GM12875 (cell line): ENCODE measurements at regions not wholly inside any gene's neighbourhood (a gene's known extent, or its start where the extent isn't known, plus 50 kb on each side); places are given as distances from the start of the nearest gene placed in this dataset.

Experiments
- H3K4me3 ChIP-seq: one replicate; pipeline ENCODE4 v1.5.1; 2011; ENCODE audit warnings: low read depth, low read length, control low read depth
- TF ChIP-seq, protein P1 (sequence below): IDR thresholded peaks from 2 replicates; pipeline ENCODE4 v1.5.1; 2011; ENCODE audit warnings: low read depth, mild to moderate bottlenecking, control low read depth, inconsistent platforms, low read length, moderate library complexity, borderline replicate concordance; ENCODE audit not compliant: insufficient read depth

GRCh38 chr14:55948399-55948798 lies 169.8 kb upstream of the PELI2 start:
- TF ChIP-seq, protein P1, sequence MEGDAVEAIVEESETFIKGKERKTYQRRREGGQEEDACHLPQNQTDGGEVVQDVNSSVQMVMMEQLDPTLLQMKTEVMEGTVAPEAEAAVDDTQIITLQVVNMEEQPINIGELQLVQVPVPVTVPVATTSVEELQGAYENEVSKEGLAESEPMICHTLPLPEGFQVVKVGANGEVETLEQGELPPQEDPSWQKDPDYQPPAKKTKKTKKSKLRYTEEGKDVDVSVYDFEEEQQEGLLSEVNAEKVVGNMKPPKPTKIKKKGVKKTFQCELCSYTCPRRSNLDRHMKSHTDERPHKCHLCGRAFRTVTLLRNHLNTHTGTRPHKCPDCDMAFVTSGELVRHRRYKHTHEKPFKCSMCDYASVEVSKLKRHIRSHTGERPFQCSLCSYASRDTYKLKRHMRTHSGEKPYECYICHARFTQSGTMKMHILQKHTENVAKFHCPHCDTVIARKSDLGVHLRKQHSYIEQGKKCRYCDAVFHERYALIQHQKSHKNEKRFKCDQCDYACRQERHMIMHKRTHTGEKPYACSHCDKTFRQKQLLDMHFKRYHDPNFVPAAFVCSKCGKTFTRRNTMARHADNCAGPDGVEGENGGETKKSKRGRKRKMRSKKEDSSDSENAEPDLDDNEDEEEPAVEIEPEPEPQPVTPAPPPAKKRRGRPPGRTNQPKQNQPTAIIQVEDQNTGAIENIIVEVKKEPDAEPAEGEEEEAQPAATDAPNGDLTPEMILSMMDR: no peak
- H3K4me3 ChIP-seq: no peak overlapping the region

DNA sequence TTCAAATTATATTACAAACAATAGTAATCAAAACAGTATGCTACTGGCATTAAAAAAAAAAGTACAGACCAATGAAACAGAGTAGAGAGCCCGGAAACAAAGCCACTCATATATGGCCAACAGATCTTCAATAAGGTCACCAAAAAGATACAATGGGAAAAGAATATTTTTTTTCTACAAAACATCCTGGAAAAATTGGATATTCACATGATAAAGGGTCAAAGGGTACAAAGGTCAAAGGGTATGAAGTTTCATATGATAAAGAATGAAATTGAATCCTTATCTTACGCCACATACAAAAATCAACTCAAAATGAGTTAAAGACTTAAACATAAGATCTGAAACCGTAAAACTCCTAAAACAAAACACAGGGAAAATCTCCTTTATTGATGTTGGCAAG lies 168.5 kb upstream of the PELI2 start:
- TF ChIP-seq, protein P1: no peak
- H3K4me3 ChIP-seq: no peak overlapping the region

DNA sequence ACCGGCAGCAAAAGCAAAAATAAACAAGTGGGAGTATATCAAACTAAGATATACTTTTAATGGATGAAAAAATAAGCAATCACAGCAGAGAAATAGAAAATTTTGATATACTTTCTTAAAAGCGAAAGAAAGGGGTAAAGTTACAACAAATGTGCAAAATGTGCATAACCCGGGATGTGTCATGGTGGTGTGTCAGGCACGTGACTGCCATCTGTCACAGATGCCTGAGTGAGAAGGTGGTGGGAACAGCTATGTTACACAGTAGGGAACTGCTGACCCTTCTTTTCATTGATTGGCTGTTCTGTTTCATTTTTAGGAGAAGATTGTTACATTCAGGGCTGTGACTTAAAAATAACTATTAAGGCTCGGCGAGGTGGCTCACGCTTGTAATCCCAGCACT lies 168.1 kb upstream of the PELI2 start:
- TF ChIP-seq, protein P1: no peak
- no peak overlapping the region for H3K4me3 ChIP-seq

DNA sequence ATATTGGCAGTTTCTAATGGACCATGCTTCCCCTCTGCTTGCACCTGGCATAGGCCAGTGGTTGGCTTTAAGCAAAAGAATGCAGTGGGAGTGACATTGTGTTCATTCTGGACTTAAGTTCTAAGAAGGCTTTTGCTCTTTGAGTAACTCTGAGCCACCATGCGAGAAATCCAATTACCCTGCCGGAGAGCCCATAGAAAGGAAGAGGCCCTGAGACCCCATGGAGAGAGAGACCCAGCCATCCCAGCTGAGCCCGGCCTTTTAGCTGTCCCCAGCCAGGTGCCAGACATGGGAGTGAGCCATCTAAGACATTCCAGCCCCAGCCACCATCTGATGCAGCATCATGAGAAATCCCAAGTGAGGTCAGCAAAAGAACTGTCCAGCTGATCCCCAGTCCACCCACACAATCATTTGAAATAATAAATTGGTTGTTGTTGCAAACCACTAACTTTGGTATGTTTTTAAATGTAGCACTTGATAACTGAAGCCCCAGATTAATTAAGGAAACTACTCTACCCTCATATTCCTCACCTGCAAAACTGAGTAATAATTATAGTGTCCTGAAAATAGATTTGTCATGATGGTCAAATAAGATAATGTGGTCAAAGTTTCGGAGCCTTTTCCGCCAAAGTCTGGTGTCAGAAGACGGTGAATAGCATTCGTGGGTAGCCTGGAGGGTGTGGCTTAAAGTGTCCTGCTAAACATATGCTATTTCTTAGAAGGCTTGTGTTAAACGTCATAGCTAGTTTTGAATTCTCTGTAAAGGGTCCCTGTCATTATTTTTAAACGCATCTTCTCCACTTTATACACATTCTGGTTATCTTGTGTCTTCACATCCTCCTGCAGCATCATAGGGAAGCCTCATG lies 166.6 kb upstream of the PELI2 start:
- TF ChIP-seq, protein P1: no peak
- H3K4me3 ChIP-seq: no peak overlapping the region

GRCh38 chr14:55954108-55954507 lies 164.1 kb upstream of the PELI2 start:
- H3K4me3 ChIP-seq: no peak overlapping the region
- TF ChIP-seq, protein P1: no peak

DNA sequence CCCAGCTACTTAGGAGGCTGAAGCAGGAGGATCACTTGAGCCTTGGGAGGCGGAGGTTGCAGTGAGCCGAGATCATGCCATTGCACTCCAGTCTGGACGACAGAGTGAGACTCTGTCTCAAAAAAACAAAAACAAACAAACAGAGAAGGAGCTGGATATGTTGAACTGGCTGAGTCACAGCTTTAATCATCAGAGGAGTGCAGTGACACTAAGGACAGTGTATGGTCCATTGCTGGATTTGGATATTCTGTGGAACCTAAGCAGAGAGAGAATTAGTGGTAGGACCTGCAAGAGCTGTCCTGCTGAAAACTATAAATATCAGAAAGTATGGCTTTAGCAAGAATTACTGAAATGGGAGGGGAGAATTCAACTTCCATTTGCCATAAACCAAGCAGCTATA lies 163.0 kb upstream of the PELI2 start:
- H3K4me3 ChIP-seq: no peak overlapping the region
- TF ChIP-seq, protein P1: no peak

GRCh38 chr14:55957950-55958349 lies 160.3 kb upstream of the PELI2 start:
- H3K4me3 ChIP-seq: no peak overlapping the region
- TF ChIP-seq, protein P1: no peak
